NCI-H82 treated with DMSO at 0.1 percent for 48 hours (cell line): ENCODE measurements at regions not wholly inside any gene's neighbourhood (a gene's known extent, or its start where the extent isn't known, plus 50 kb on each side); places are given as distances from the start of the nearest gene placed in this dataset.

Source experiments
- DNase-seq: peaks from one replicate; lab custom pipeline; 2025; ENCODE audit not compliant: unreplicated experiment; lab: John Stamatoyannopoulos, UW

GRCh38 chr21:32216293-32216692, 62.6 kb downstream of the MIS18A start:
- DNase-seq = no peak

GRCh38 chr21:32215306-32215685, 63.6 kb downstream of the MIS18A start:
- DNase-seq = peak; percentile 67

- DNase-seq = peak; percentile 79
Observed at GRCh38 chr21:32214654-32215305, 64.1 kb downstream of the MIS18A start.

GRCh38 chr21:32212116-32212515, 66.7 kb downstream of the MIS18A start:
- no peak for DNase-seq

GRCh38 chr21:32211306-32211705, 67.5 kb downstream of the MIS18A start:
- DNase-seq = no peak

GRCh38 chr21:32209580-32209979, 69.3 kb downstream of the MIS18A start:
- DNase-seq = no peak

GRCh38 chr21:32207406-32207716, 71.5 kb downstream of the MIS18A start:
- peak; percentile 67 for DNase-seq

GRCh38 chr21:32206631-32207405, 72.0 kb downstream of the MIS18A start:
- peak; percentile 59 for DNase-seq

- no peak for DNase-seq
Observed at GRCh38 chr21:32203877-32204480, 74.9 kb downstream of the MIS18A start.

- DNase-seq = no peak
Observed at GRCh38 chr21:32200029-32200428, 78.8 kb downstream of the MIS18A start.

GRCh38 chr21:32198384-32198783, 80.5 kb downstream of the MIS18A start:
- no peak for DNase-seq

GRCh38 chr21:32197896-32198295, 81.0 kb downstream of the MIS18A start:
- DNase-seq = no peak

- DNase-seq = no peak
Observed at GRCh38 chr21:32196001-32196400, 82.8 kb downstream of the MIS18A start.

- no peak for DNase-seq
Observed at GRCh38 chr21:32193098-32193465, 85.8 kb downstream of the MIS18A start.

GRCh38 chr21:32192291-32193097, 86.4 kb downstream of the MIS18A start:
- peak; percentile 26 for DNase-seq

GRCh38 chr21:32190493-32191144, 88.2 kb downstream of the MIS18A start:
- DNase-seq = no peak

GRCh38 chr21:32189688-32190483, 89.0 kb downstream of the MIS18A start:
- DNase-seq = no peak

- DNase-seq = peak; percentile 95
Observed at GRCh38 chr21:32186804-32187203, 92.0 kb downstream of the MIS18A start.

GRCh38 chr21:32185726-32186125, 93.1 kb downstream of the MIS18A start:
- DNase-seq = no peak

GRCh38 chr21:32185103-32185502, 93.7 kb downstream of the MIS18A start:
- DNase-seq = no peak
